GM23248 (cell line): ENCODE measurements at regions not wholly inside any gene's neighbourhood (a gene's known extent, or its start where the extent isn't known, plus 50 kb on each side); places are given as distances from the start of the nearest gene placed in this dataset.

Source experiments
- DNase-seq: peaks from one replicate; pipeline ENCODE4 v3.0.0-alpha.2; 2015
- H2AFZ ChIP-seq: fragments of 200-600 bp; sonication (generic); 2 replicates; pipeline ENCODE4 v1.6.1; 2016; ENCODE audit warnings: antibody characterized with exemption
- H3F3A ChIP-seq: fragments of 200-600 bp; sonication (generic); 2 replicates; pipeline ENCODE4 v1.6.1; 2016; ENCODE audit warnings: mild to moderate bottlenecking, antibody characterized with exemption, mixed run types; ENCODE audit not compliant: insufficient read depth
- H3K27ac ChIP-seq: fragments of 200-600 bp; sonication (generic); 2 replicates; pipeline ENCODE4 v1.5.1; 2016; ENCODE audit warnings: mild to moderate bottlenecking
- H3K27me3 ChIP-seq: fragments of 200-600 bp; sonication (generic); replicated peaks from 2 replicates; pipeline ENCODE4 v1.6.1; 2016; ENCODE audit warnings: mild to moderate bottlenecking; ENCODE audit not compliant: insufficient read depth
- H3K36me3 ChIP-seq: fragments of 200-600 bp; sonication (generic); 2 replicates; pipeline ENCODE4 v1.6.1; 2016; ENCODE audit warnings: low read depth, mild to moderate bottlenecking
- H3K4me1 ChIP-seq: fragments of 200-600 bp; sonication (generic); 2 replicates; pipeline ENCODE4 v1.6.1; 2016; ENCODE audit warnings: mild to moderate bottlenecking; ENCODE audit not compliant: insufficient read depth
- H3K4me2 ChIP-seq: fragments of 200-600 bp; sonication (generic); one replicate; pipeline ENCODE4 v1.6.1; 2016; ENCODE audit warnings: mild to moderate bottlenecking; ENCODE audit not compliant: unreplicated experiment
- H3K4me3 ChIP-seq: fragments of 200-600 bp; sonication (generic); 2 replicates; pipeline ENCODE4 v1.5.1; 2016; ENCODE audit warnings: mild to moderate bottlenecking
- H3K79me2 ChIP-seq: fragments of 200-600 bp; sonication (generic); 2 replicates; pipeline ENCODE4 v1.6.1; 2016; ENCODE audit warnings: mild to moderate bottlenecking; ENCODE audit not compliant: insufficient read depth
- H3K9ac ChIP-seq: fragments of 200-600 bp; sonication (generic); 2 replicates; pipeline ENCODE4 v1.6.1; 2016; ENCODE audit warnings: mild to moderate bottlenecking
- H3K9me2 ChIP-seq: fragments of 200-600 bp; sonication (generic); 2 replicates; pipeline ENCODE4 v1.6.1; 2016; ENCODE audit warnings: mixed run types, mild to moderate bottlenecking, moderate library complexity; ENCODE audit not compliant: insufficient read depth
- H3K9me3 ChIP-seq: fragments of 200-600 bp; sonication (generic); one replicate; pipeline ENCODE4 v1.6.1; 2017; ENCODE audit warnings: low read depth
- H4K20me1 ChIP-seq: fragments of 200-600 bp; sonication (generic); 2 replicates; pipeline ENCODE4 v1.6.0; 2016; ENCODE audit not compliant: insufficient read depth
- EZH2 ChIP-seq: fragments of 200-600 bp; sonication (generic); IDR thresholded peaks from 2 replicates; pipeline ENCODE4 v1.6.1; 2018; ENCODE audit warnings: antibody characterized with exemption, mild to moderate bottlenecking; ENCODE audit not compliant: insufficient read depth, poor library complexity, severe bottlenecking
- EZH2phosphoT487 ChIP-seq: fragments of 200-600 bp; sonication (generic); IDR thresholded peaks from 2 replicates; pipeline ENCODE4 v1.6.1; 2018; ENCODE audit warnings: antibody characterized with exemption, moderate library complexity, mild to moderate bottlenecking, low read depth; ENCODE audit not compliant: insufficient read depth
- WGBS, 2 experiments: methylation state at CpG; one replicate each; pipeline ENCODE4 v1.1.6; 2015 to 2017; ENCODE audit warnings: low lambda C conversion rate in 2 of 2, low coverage in 1 of 2; ENCODE audit errors: missing lambda C conversion rate in 2 of 2; 5-methylcytosine and 5-hydroxymethylcytosine counted together
- in situ Hi-C: fragments of 300-500 bp; cut with MboI; formaldehyde crosslinking; loops from 2 replicates; pipeline ENCODE4 v1.15.0; 2020

DNA sequence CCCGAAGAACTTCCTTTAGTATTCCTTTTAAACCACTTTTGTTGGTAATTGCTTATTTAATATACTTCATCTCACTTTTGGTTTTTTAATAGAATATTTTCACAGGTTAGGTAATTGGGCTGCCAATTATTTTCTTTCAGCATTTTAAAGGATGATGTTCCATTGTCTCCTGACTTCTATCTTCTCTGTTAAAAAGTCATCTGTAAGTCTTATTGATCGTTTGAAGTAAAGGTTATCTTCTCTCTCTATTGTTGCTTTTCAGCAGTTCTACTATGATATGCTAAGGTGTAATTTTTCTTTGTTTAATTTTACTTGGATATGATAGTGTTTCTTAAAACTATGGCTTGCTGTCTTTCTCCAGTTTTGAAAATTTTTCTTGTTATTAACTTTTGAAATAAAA is 307.5 kb downstream of the MAP2K4 start:
- H3K27ac ChIP-seq, result no peak overlapping the region
- no peak overlapping the region for H2AFZ ChIP-seq
- no peak overlapping the region for H3K4me2 ChIP-seq
- in situ Hi-C loops, result no loop called here
- H4K20me1 ChIP-seq, result no peaks in the 10 kb centered on the region
- DNase-seq, result no peak
- 0 out of 2 replicates have a peak, but pooled peaks cover 3% of the 10 kb centered on the region for H3K36me3 ChIP-seq
- H3F3A ChIP-seq, result no peaks in the 10 kb centered on the region
- no peak for TF ChIP-seq EZH2phosphoT487
- TF ChIP-seq EZH2, result no peak
- 33 to 36% methylated on average over 2 of the region's 2 CpGs for WGBS, 2 experiments
- H3K79me2 ChIP-seq, result no peaks in the 10 kb centered on the region
- H3K9ac ChIP-seq, result no peak overlapping the region
- no peaks in the 10 kb centered on the region for H3K27me3 ChIP-seq
- no peaks in the 10 kb centered on the region for H3K4me1 ChIP-seq
- peaks cover 10% of the 10 kb centered on the region for H3K9me3 ChIP-seq
- H3K4me3 ChIP-seq, result no peak overlapping the region
- no peaks in the 10 kb centered on the region for H3K9me2 ChIP-seq

- DNase-seq, result no peak
- no peak overlapping the region for H3K9ac ChIP-seq
Observed at GRCh38 chr17:12330456-12330855, 309.8 kb downstream of the MAP2K4 start.

GRCh38 chr17:12341328-12341727 is 320.7 kb downstream of the MAP2K4 start:
- WGBS, 2 experiments, result 23 to 25% methylated on average over 2 of the region's 2 CpGs
- no peaks in the 10 kb centered on the region for H3K9me3 ChIP-seq
- TF ChIP-seq EZH2phosphoT487, result no peak
- no peak for TF ChIP-seq EZH2
- H3K79me2 ChIP-seq, result no peaks in the 10 kb centered on the region
- in situ Hi-C loops, result no loop called here
- no peak overlapping the region for H2AFZ ChIP-seq
- no peak overlapping the region for H3K4me2 ChIP-seq
- no peaks in the 10 kb centered on the region for H3K27me3 ChIP-seq
- no peaks in the 10 kb centered on the region for H3K9me2 ChIP-seq
- no peak for DNase-seq
- no peaks in the 10 kb centered on the region for H3F3A ChIP-seq
- H3K9ac ChIP-seq, result no peak overlapping the region
- H4K20me1 ChIP-seq, result no peaks in the 10 kb centered on the region
- H3K4me1 ChIP-seq, result no peaks in the 10 kb centered on the region
- H3K27ac ChIP-seq, result no peak overlapping the region
- H3K4me3 ChIP-seq, result no peak overlapping the region
- no peaks in the 10 kb centered on the region for H3K36me3 ChIP-seq

More at GRCh38 chr17:12330456-12330855, 309.8 kb downstream of the MAP2K4 start:
- H3K4me3 ChIP-seq, result no peak overlapping the region
- no peaks in the 10 kb centered on the region for H3K9me2 ChIP-seq
- H3K27ac ChIP-seq, result no peak overlapping the region
- H2AFZ ChIP-seq, result no peak overlapping the region
- in situ Hi-C loops, result no loop called here
- no peaks in the 10 kb centered on the region for H3K4me1 ChIP-seq
- peaks cover 10% of the 10 kb centered on the region for H3K9me3 ChIP-seq
- TF ChIP-seq EZH2phosphoT487 (no peak), EZH2 (no peak)
- H3F3A ChIP-seq, result no peaks in the 10 kb centered on the region
- H3K36me3 ChIP-seq, result 0 out of 2 replicates have a peak, but pooled peaks cover 3% of the 10 kb centered on the region
- H4K20me1 ChIP-seq, result no peaks in the 10 kb centered on the region
- WGBS, 2 experiments, result 24 to 25% methylated on average over 1 of the region's 1 CpG
- no peak overlapping the region for H3K4me2 ChIP-seq
- H3K27me3 ChIP-seq, result no peaks in the 10 kb centered on the region
- no peaks in the 10 kb centered on the region for H3K79me2 ChIP-seq

DNA sequence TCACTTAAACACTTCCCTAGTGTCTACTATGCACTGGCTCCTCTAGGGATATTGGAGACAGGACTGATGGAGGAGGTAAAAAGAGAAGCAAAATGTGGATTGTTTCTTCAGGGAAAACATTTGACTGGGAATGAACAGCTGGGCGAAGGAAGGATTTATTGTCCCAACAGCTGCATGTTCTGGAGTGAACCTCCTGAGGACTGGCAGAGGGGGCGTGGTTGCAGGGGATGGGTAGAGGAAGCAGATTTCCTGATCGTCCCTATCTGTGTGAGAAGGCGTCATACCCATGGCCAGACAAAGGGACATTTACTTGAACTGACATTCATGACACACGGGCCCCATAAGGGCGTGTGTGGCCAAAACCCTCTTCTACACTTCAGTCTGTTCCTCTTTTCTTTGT is 321.5 kb downstream of the MAP2K4 start:
- Histone ChIP-seq H3K9me3 (no peaks in the 10 kb centered on the region), H3K9ac (no peak overlapping the region), H3K9me2 (no peaks in the 10 kb centered on the region), H3K36me3 (no peaks in the 10 kb centered on the region), H3K79me2 (no peaks in the 10 kb centered on the region), H3F3A (no peaks in the 10 kb centered on the region), H4K20me1 (no peaks in the 10 kb centered on the region), H3K27me3 (no peaks in the 10 kb centered on the region), H3K4me3 (no peak overlapping the region), H3K4me2 (no peak overlapping the region), H2AFZ (no peak overlapping the region), H3K27ac (no peak overlapping the region), H3K4me1 (no peaks in the 10 kb centered on the region)
- TF ChIP-seq EZH2phosphoT487, result no peak
- no peak for TF ChIP-seq EZH2
- in situ Hi-C loops, result no loop called here
- DNase-seq, result no peak
- WGBS, 2 experiments, result 34 to 38% methylated on average over 6 of the region's 6 CpGs
